GM12878 (cell line): ENCODE measurements at regions not wholly inside any gene's neighbourhood (a gene's known extent, or its start where the extent isn't known, plus 50 kb on each side); places are given as distances from the start of the nearest gene placed in this dataset.

Source experiments
- ATAC-seq: fragments of 200-7000 bp; cut with Tn5 transposase; 3 replicates; pipeline ENCODE4 v1.9.1; 2020; ENCODE audit warnings: mild to moderate bottlenecking, moderate library complexity
- BruUV-seq: library from RNA; stranded (reverse); fragments of 400-500 nt; replicated peaks from 2 replicates; lab custom pipeline; 2021; lab: Mats Ljungman, UMichigan
- CTCF ChIA-PET: fragments of 300-600 bp; sonication (Branson Sonifier 250); formaldehyde crosslinking; extraction: SDS; loops from one replicate; lab custom pipeline; 2021; ENCODE audit warnings: inconsistent platforms; lab: Yijun Ruan, JAX
- POLR2A ChIA-PET: fragments of 350-600 bp; formaldehyde crosslinking; extraction: SDS; loops from one replicate; lab custom pipeline; 2021; ENCODE audit warnings: inconsistent platforms; lab: Charles Lee
- RAD21 ChIA-PET: fragments of 300-600 bp; sonication (Branson Sonifier 250); formaldehyde crosslinking; loops from one replicate; lab custom pipeline; 2023; ENCODE audit warnings: antibody characterized with exemption; ENCODE audit not compliant: unreplicated experiment; lab: Charles Lee
- SMC1A ChIA-PET: fragments of 300-600 bp; sonication (Branson Sonifier 250); formaldehyde crosslinking; loops from one replicate; lab custom pipeline; 2023; ENCODE audit not compliant: unreplicated experiment, uncharacterized antibody; lab: Charles Lee
- DNase-seq: peaks from one replicate; pipeline ENCODE4 v3.0.0-alpha.2; 2011; ENCODE audit warnings: low read depth, low spot score
- FAIRE-seq: peaks from 3 replicates; lab custom pipeline; 2011; peaks lifted over from hg19 to GRCh38; lab: Jason Lieb, UNC
- H2AFZ ChIP-seq: 2 replicates; pipeline ENCODE4 v1.6.0; 2011; ENCODE audit warnings: low read depth, low read length, control low read depth; ENCODE audit not compliant: control insufficient read depth
- H3K27ac ChIP-seq: 2 replicates; pipeline ENCODE4 v1.5.1; 2011; ENCODE audit warnings: control low read depth; ENCODE audit not compliant: control insufficient read depth, insufficient read depth
- H3K27me3 ChIP-seq, 2 experiments: replicated peaks in 1 of 2; 2 replicates each; pipeline versions ENCODE4 v1.6.0 to v1.6.1; 2011; ENCODE audit warnings: low read length in 1 of 2; ENCODE audit not compliant: control insufficient read depth in 2 of 2, insufficient read depth in 2 of 2
- H3K36me3 ChIP-seq, 2 experiments: 2 replicates each; pipeline ENCODE4 v1.5.1; 2011; ENCODE audit warnings: low read length in 1 of 2; ENCODE audit not compliant: control insufficient read depth in 2 of 2, insufficient read depth in 2 of 2
- H3K4me1 ChIP-seq: 2 replicates; pipeline ENCODE4 v1.6.1; 2011; ENCODE audit warnings: mild to moderate bottlenecking, low read length, moderate library complexity, mixed read lengths; ENCODE audit not compliant: control insufficient read depth, insufficient read depth
- H3K4me2 ChIP-seq: 2 replicates; pipeline ENCODE4 v1.6.0; 2011; ENCODE audit warnings: control low read depth; ENCODE audit not compliant: control insufficient read depth, insufficient read depth
- H3K4me3 ChIP-seq: fragments of 200-600 bp; sonication (generic); 2 replicates; pipeline ENCODE4 v1.5.1; 2016
- H3K79me2 ChIP-seq: 2 replicates; pipeline ENCODE4 v1.6.0; 2011; ENCODE audit warnings: low read length; ENCODE audit not compliant: control insufficient read depth, insufficient read depth
- H3K9ac ChIP-seq: 2 replicates; pipeline ENCODE4 v1.8.0; 2011; ENCODE audit warnings: low read length, control low read depth, mixed read lengths; ENCODE audit not compliant: control insufficient read depth, insufficient read depth
- H3K9me3 ChIP-seq: replicated peaks from 3 replicates; pipeline ENCODE4 v1.5.1; 2011; ENCODE audit warnings: mild to moderate bottlenecking, low read length; ENCODE audit not compliant: control insufficient read depth, insufficient read depth
- H4K20me1 ChIP-seq: 2 replicates; pipeline ENCODE4 v1.6.0; 2011; ENCODE audit not compliant: control insufficient read depth, insufficient read depth
- BACH1 ChIP-seq: fragments of 450-650 bp; IDR thresholded peaks from 2 replicates; pipeline ENCODE4 v1.6.1; 2017; ENCODE audit warnings: mild to moderate bottlenecking, borderline replicate concordance
- BCL3 ChIP-seq: IDR thresholded peaks from 2 replicates; pipeline ENCODE4 v1.6.1; 2011; ENCODE audit warnings: borderline replicate concordance, low read depth, mild to moderate bottlenecking, moderate library complexity, low read length; ENCODE audit not compliant: insufficient read depth, poor library complexity, severe bottlenecking
- CHD1 ChIP-seq: IDR thresholded peaks from 2 replicates; pipeline ENCODE4 v1.6.1; 2012; ENCODE audit warnings: low read depth, low read length, improper control_type of control experiment
- DPF2 ChIP-seq: fragments of 450-650 bp; IDR thresholded peaks from 2 replicates; pipeline ENCODE4 v1.6.1; 2017; ENCODE audit warnings: mild to moderate bottlenecking
- ETV6 ChIP-seq, 2 experiments: fragments of 450-650 bp in 1 of 2; IDR thresholded peaks in 1 of 2; conservative IDR thresholded peaks in 1 of 2; 2 replicates each; pipeline ENCODE4 v1.6.1; 2014; ENCODE audit warnings: antibody characterized with exemption in 1 of 2, borderline replicate concordance in 1 of 2, low read depth in 1 of 2, mild to moderate bottlenecking in 1 of 2, moderate library complexity in 1 of 2
- FOXK2 ChIP-seq: fragments of 450-650 bp; IDR thresholded peaks from 2 replicates; pipeline ENCODE4 v1.6.1; 2017; ENCODE audit warnings: mild to moderate bottlenecking, moderate library complexity
- FOXM1 ChIP-seq: IDR thresholded peaks from 2 replicates; pipeline ENCODE4 v1.6.1; 2012; ENCODE audit warnings: low read depth, mild to moderate bottlenecking, inconsistent platforms, low read length, moderate library complexity
- NBN ChIP-seq: fragments of 450-650 bp; IDR thresholded peaks from 2 replicates; pipeline ENCODE4 v1.6.1; 2016
- NKRF ChIP-seq: fragments of 450-650 bp; conservative IDR thresholded peaks from 2 replicates; pipeline ENCODE4 v1.6.1; 2017; ENCODE audit warnings: mild to moderate bottlenecking, moderate library complexity
- PAX8 ChIP-seq: fragments of 450-650 bp; IDR thresholded peaks from 2 replicates; pipeline ENCODE4 v1.6.1; 2017; ENCODE audit warnings: mild to moderate bottlenecking, moderate library complexity
- PBX3 ChIP-seq: IDR thresholded peaks from 2 replicates; pipeline ENCODE4 v1.6.1; 2011; ENCODE audit warnings: mild to moderate bottlenecking, low read depth, low read length, moderate library complexity; ENCODE audit not compliant: insufficient replicate concordance
- ZNF24 ChIP-seq: fragments of 450-650 bp; IDR thresholded peaks from 2 replicates; pipeline ENCODE4 v1.6.1; 2017; ENCODE audit warnings: antibody characterized with exemption, mild to moderate bottlenecking
- ZNF622 ChIP-seq: fragments of 450-650 bp; IDR thresholded peaks from 2 replicates; pipeline ENCODE4 v1.6.1; 2017; ENCODE audit warnings: mild to moderate bottlenecking, inconsistent platforms
- WGBS: methylation state at CpG from one replicate; pipeline ENCODE4 v1.1.6; 2016; ENCODE audit warnings: low lambda C conversion rate; ENCODE audit not compliant: insufficient replicate concordance, insufficient coverage; ENCODE audit errors: missing lambda C conversion rate; 5-methylcytosine and 5-hydroxymethylcytosine counted together
- in situ Hi-C: fragments of 300-500 bp; cut with MboI; formaldehyde crosslinking; loops from 9 replicates; pipeline ENCODE4 v1.14.3; 2018; ENCODE audit warnings: mixed read lengths
- intact Hi-C: fragments of 100-400 bp; cut with micrococcal nuclease; formaldehyde crosslinking; loops from one replicate; pipeline ENCODE4 v1.14.2; 2022; ENCODE audit not compliant: unreplicated experiment

GRCh38 chr9:103545260-103545659 lies 548.8 kb upstream of the SMC2 start:
- BruUV-seq, result no TSS peak

GRCh38 chr9:103552712-103553111 lies 541.4 kb upstream of the SMC2 start:
- intact Hi-C loops, result no loop called here
- ChIA-PET CTCF (no interaction called here), RAD21 (no interaction called here), POLR2A (no interaction called here), SMC1A (interaction anchor here (0.7 kb wide), 1 partner anchor 137 kb away, joined by 3 read pairs; no protein-coding TSS in a partner anchor)
- Histone ChIP-seq H3K36me3 (no peaks in the 10 kb centered on the region), H2AFZ (no peak overlapping the region), H4K20me1 (no peaks in the 10 kb centered on the region), H3K4me3 (no peak overlapping the region), H3K9me3 (no peaks in the 10 kb centered on the region), H3K9ac (no peak overlapping the region), H3K27me3 (no peaks in the 10 kb centered on the region), H3K4me1 (no peaks in the 10 kb centered on the region), H3K27ac (no peak overlapping the region), H3K79me2 (no peaks in the 10 kb centered on the region), H3K4me2 (no peak overlapping the region)
- WGBS, result 8% methylated on average over 1 of the region's 1 CpG
- ATAC-seq (no peak), FAIRE-seq (no peak), DNase-seq (no peak)
- BruUV-seq, result no TSS peak
- in situ Hi-C loops, result no loop called here
- TF ChIP-seq NKRF (no peak), ZNF622 (no peak), BACH1 (no peak), DPF2 (no peak), PAX8 (no peak), PBX3 (no peak), CHD1 (no peak), FOXM1 (no peak), ETV6 (conservative IDR thresholded peaks at IDR 0.05 in 1 of 2, IDR thresholded peaks at IDR 0.05 in 1 of 2; ENCODE audit: borderline replicate concordance in 1 of 2, low read depth in 1 of 2) (no peak), NBN (no peak)

More at GRCh38 chr9:103545260-103545659, 548.8 kb upstream of the SMC2 start:
- intact Hi-C loops (no loop called here), in situ Hi-C loops (no loop called here)
- no peak for DNase-seq
- Histone ChIP-seq H3K27me3 (no peaks in the 10 kb centered on the region), H3K4me3 (no peak overlapping the region), H3K4me2 (no peak overlapping the region), H2AFZ (no peak overlapping the region), H3K79me2 (no peaks in the 10 kb centered on the region), H3K27ac (no peak overlapping the region), H3K4me1 (no peaks in the 10 kb centered on the region), H4K20me1 (no peaks in the 10 kb centered on the region), H3K9me3 (no peaks in the 10 kb centered on the region), H3K36me3 (no peaks in the 10 kb centered on the region), H3K9ac (no peak overlapping the region)
- RAD21 ChIA-PET, result no interaction called here
- WGBS, result 9% methylated on average over 2 of the region's 2 CpGs
- no peak for FAIRE-seq
- CTCF ChIA-PET, result interaction anchor here (0.7 kb wide), 1 partner anchor 144 kb away, joined by 3 read pairs; no protein-coding TSS in a partner anchor
- POLR2A ChIA-PET, result no interaction called here
- no peak for TF ChIP-seq BCL3
- TF ChIP-seq FOXK2, result no peak
- no peak for TF ChIP-seq ZNF24
- ATAC-seq, result no peak
- SMC1A ChIA-PET, result no interaction called here
